ENCODE measurements at regions not wholly inside any gene's neighbourhood (a gene's known extent, or its start where the extent isn't known, plus 50 kb on each side); places are given as distances from the start of the nearest gene placed in this dataset.

GRCh38 chr2:23078784-23079434 lies 306.1 kb upstream of the KLHL29 start:
- DNase-seq: no peak

- no peak for DNase-seq
Observed at GRCh38 chr2:23083966-23084365, 301.0 kb upstream of the KLHL29 start.

GRCh38 chr2:23091019-23091418 lies 294.0 kb upstream of the KLHL29 start:
- no peak for DNase-seq

GRCh38 chr2:23091900-23092299 lies 293.1 kb upstream of the KLHL29 start:
- no peak for DNase-seq

GRCh38 chr2:23092831-23093230 lies 292.1 kb upstream of the KLHL29 start:
- no peak for DNase-seq

- DNase-seq: no peak
Observed at GRCh38 chr2:23093513-23093912, 291.5 kb upstream of the KLHL29 start.

GRCh38 chr2:23096906-23097602 lies 287.9 kb upstream of the KLHL29 start:
- no peak for DNase-seq

GRCh38 chr2:23100406-23100805 lies 284.6 kb upstream of the KLHL29 start:
- no peak for DNase-seq

GRCh38 chr2:23106242-23106785 lies 278.7 kb upstream of the KLHL29 start:
- DNase-seq: no peak

GRCh38 chr2:23107327-23107941 lies 277.5 kb upstream of the KLHL29 start:
- no peak for DNase-seq

- DNase-seq: no peak
Observed at GRCh38 chr2:23111263-23111662, 273.7 kb upstream of the KLHL29 start.

- DNase-seq: no peak
Observed at GRCh38 chr2:23112517-23112916, 272.5 kb upstream of the KLHL29 start.

- no peak for DNase-seq
Observed at GRCh38 chr2:23114299-23114698, 270.7 kb upstream of the KLHL29 start.

GRCh38 chr2:23118313-23118712 lies 266.7 kb upstream of the KLHL29 start:
- DNase-seq: no peak

GRCh38 chr2:23118894-23119293 lies 266.1 kb upstream of the KLHL29 start:
- no peak for DNase-seq

- DNase-seq: no peak
Observed at GRCh38 chr2:23120161-23120560, 264.8 kb upstream of the KLHL29 start.

- DNase-seq: no peak
Observed at GRCh38 chr2:23121968-23122648, 262.9 kb upstream of the KLHL29 start.

- no peak for DNase-seq
Observed at GRCh38 chr2:23122681-23123215, 262.2 kb upstream of the KLHL29 start.

- DNase-seq: no peak
Observed at GRCh38 chr2:23123686-23124085, 261.3 kb upstream of the KLHL29 start.

- no peak for DNase-seq
Observed at GRCh38 chr2:23124214-23124750, 260.7 kb upstream of the KLHL29 start.

- no peak for DNase-seq
Observed at GRCh38 chr2:23127465-23127864, 257.5 kb upstream of the KLHL29 start.

- DNase-seq: no peak
Observed at GRCh38 chr2:23128684-23129292, 256.2 kb upstream of the KLHL29 start.
